GM12878 (cell line): ENCODE measurements at regions not wholly inside any gene's neighbourhood (a gene's known extent, or its start where the extent isn't known, plus 50 kb on each side); places are given as distances from the start of the nearest gene placed in this dataset.

Experiments used
- ATAC-seq: fragments of 200-7000 bp; cut with Tn5 transposase; 3 replicates; pipeline ENCODE4 v1.9.1; 2020; ENCODE audit warnings: mild to moderate bottlenecking, moderate library complexity
- BruUV-seq: library from RNA; stranded (reverse); fragments of 400-500 nt; replicated peaks from 2 replicates; lab custom pipeline; 2021; lab: Mats Ljungman, UMichigan
- CTCF ChIA-PET: fragments of 300-600 bp; sonication (Branson Sonifier 250); formaldehyde crosslinking; extraction: SDS; loops from one replicate; lab custom pipeline; 2021; ENCODE audit warnings: inconsistent platforms; lab: Yijun Ruan, JAX
- POLR2A ChIA-PET: fragments of 350-600 bp; formaldehyde crosslinking; extraction: SDS; loops from one replicate; lab custom pipeline; 2021; ENCODE audit warnings: inconsistent platforms; lab: Charles Lee
- RAD21 ChIA-PET: fragments of 300-600 bp; sonication (Branson Sonifier 250); formaldehyde crosslinking; loops from one replicate; lab custom pipeline; 2023; ENCODE audit warnings: antibody characterized with exemption; ENCODE audit not compliant: unreplicated experiment; lab: Charles Lee
- SMC1A ChIA-PET: fragments of 300-600 bp; sonication (Branson Sonifier 250); formaldehyde crosslinking; loops from one replicate; lab custom pipeline; 2023; ENCODE audit not compliant: unreplicated experiment, uncharacterized antibody; lab: Charles Lee
- DNase-seq: peaks from one replicate; pipeline ENCODE4 v3.0.0-alpha.2; 2011; ENCODE audit warnings: low read depth, low spot score
- FAIRE-seq: peaks from 3 replicates; lab custom pipeline; 2011; peaks lifted over from hg19 to GRCh38; lab: Jason Lieb, UNC
- H2AFZ ChIP-seq: 2 replicates; pipeline ENCODE4 v1.6.0; 2011; ENCODE audit warnings: low read depth, low read length, control low read depth; ENCODE audit not compliant: control insufficient read depth
- H3K27ac ChIP-seq: 2 replicates; pipeline ENCODE4 v1.5.1; 2011; ENCODE audit warnings: control low read depth; ENCODE audit not compliant: control insufficient read depth, insufficient read depth
- H3K27me3 ChIP-seq, 2 experiments: replicated peaks in 1 of 2; 2 replicates each; pipeline versions ENCODE4 v1.6.0 to v1.6.1; 2011; ENCODE audit warnings: low read length in 1 of 2; ENCODE audit not compliant: control insufficient read depth in 2 of 2, insufficient read depth in 2 of 2
- H3K36me3 ChIP-seq, 2 experiments: 2 replicates each; pipeline ENCODE4 v1.5.1; 2011; ENCODE audit warnings: low read length in 1 of 2; ENCODE audit not compliant: control insufficient read depth in 2 of 2, insufficient read depth in 2 of 2
- H3K4me1 ChIP-seq: 2 replicates; pipeline ENCODE4 v1.6.1; 2011; ENCODE audit warnings: mild to moderate bottlenecking, low read length, moderate library complexity, mixed read lengths; ENCODE audit not compliant: control insufficient read depth, insufficient read depth
- H3K4me2 ChIP-seq: 2 replicates; pipeline ENCODE4 v1.6.0; 2011; ENCODE audit warnings: control low read depth; ENCODE audit not compliant: control insufficient read depth, insufficient read depth
- H3K4me3 ChIP-seq: fragments of 200-600 bp; sonication (generic); 2 replicates; pipeline ENCODE4 v1.5.1; 2016
- H3K79me2 ChIP-seq: 2 replicates; pipeline ENCODE4 v1.6.0; 2011; ENCODE audit warnings: low read length; ENCODE audit not compliant: control insufficient read depth, insufficient read depth
- H3K9ac ChIP-seq: 2 replicates; pipeline ENCODE4 v1.8.0; 2011; ENCODE audit warnings: low read length, control low read depth, mixed read lengths; ENCODE audit not compliant: control insufficient read depth, insufficient read depth
- H3K9me3 ChIP-seq: replicated peaks from 3 replicates; pipeline ENCODE4 v1.5.1; 2011; ENCODE audit warnings: mild to moderate bottlenecking, low read length; ENCODE audit not compliant: control insufficient read depth, insufficient read depth
- H4K20me1 ChIP-seq: 2 replicates; pipeline ENCODE4 v1.6.0; 2011; ENCODE audit not compliant: control insufficient read depth, insufficient read depth
- CBX5 ChIP-seq: sonication (generic); IDR thresholded peaks from 2 replicates; pipeline ENCODE4 v1.6.1; 2016; ENCODE audit warnings: low read depth, moderate library complexity, mild to moderate bottlenecking, inconsistent platforms
- CREB1 ChIP-seq: IDR thresholded peaks from 2 replicates; pipeline ENCODE4 v1.6.1; 2012; ENCODE audit warnings: low read depth, mild to moderate bottlenecking, inconsistent platforms
- EED ChIP-seq: sonication (generic); IDR thresholded peaks from 2 replicates; pipeline ENCODE4 v1.6.1; 2016; ENCODE audit warnings: antibody characterized with exemption, low read depth
- FOXM1 ChIP-seq: IDR thresholded peaks from 2 replicates; pipeline ENCODE4 v1.6.1; 2012; ENCODE audit warnings: low read depth, mild to moderate bottlenecking, inconsistent platforms, low read length, moderate library complexity
- IKZF2 ChIP-seq, 2 experiments: fragments of 450-650 bp; IDR thresholded peaks; 2 replicates each; pipeline ENCODE4 v1.6.1; 2017; ENCODE audit warnings: mild to moderate bottlenecking in 2 of 2, moderate library complexity in 2 of 2
- MEF2A ChIP-seq: IDR thresholded peaks from 2 replicates; pipeline ENCODE4 v1.6.1; 2011; ENCODE audit warnings: low read depth, mild to moderate bottlenecking, low read length, moderate library complexity; ENCODE audit not compliant: insufficient read depth
- MEF2B ChIP-seq: fragments of 450-650 bp; IDR thresholded peaks from 2 replicates; pipeline ENCODE4 v1.6.1; 2018; ENCODE audit warnings: mild to moderate bottlenecking, moderate library complexity; ENCODE audit not compliant: partially characterized antibody, poor library complexity, severe bottlenecking
- NFIC ChIP-seq: IDR thresholded peaks from 2 replicates; pipeline ENCODE4 v1.6.1; 2012; ENCODE audit warnings: low read depth, mild to moderate bottlenecking, inconsistent platforms, low read length, moderate library complexity
- RB1 ChIP-seq: fragments of 450-650 bp; formaldehyde crosslinking; IDR thresholded peaks from 2 replicates; pipeline ENCODE4 v1.6.1; 2017; ENCODE audit warnings: mild to moderate bottlenecking, borderline replicate concordance
- RUNX3 ChIP-seq: IDR thresholded peaks from 2 replicates; pipeline ENCODE4 v1.6.1; 2012; ENCODE audit warnings: low read length, inconsistent platforms
- SMARCA5 ChIP-seq: fragments of 450-650 bp; IDR thresholded peaks from 2 replicates; pipeline ENCODE4 v1.6.1; 2017; ENCODE audit warnings: mild to moderate bottlenecking
- SMC3 ChIP-seq: IDR thresholded peaks from 2 replicates; pipeline ENCODE4 v1.6.1; 2011; ENCODE audit warnings: low read length, improper control_type of control experiment, borderline replicate concordance
- SREBF2 ChIP-seq: IDR thresholded peaks from 2 replicates; pipeline ENCODE4 v1.6.1; 2012; ENCODE audit warnings: mild to moderate bottlenecking, low read length
- STAT3 ChIP-seq: IDR thresholded peaks from 2 replicates; pipeline ENCODE4 v1.6.1; 2011; ENCODE audit warnings: low read depth, low read length, improper control_type of control experiment
- TBL1XR1 ChIP-seq: IDR thresholded peaks from 2 replicates; pipeline ENCODE4 v1.6.1; 2012; ENCODE audit warnings: low read depth, low read length, improper control_type of control experiment
- ZNF217 ChIP-seq: fragments of 450-650 bp; IDR thresholded peaks from 2 replicates; pipeline ENCODE4 v1.6.1; 2017; ENCODE audit warnings: antibody characterized with exemption, mild to moderate bottlenecking
- ZNF384 ChIP-seq: IDR thresholded peaks from 2 replicates; pipeline ENCODE4 v1.6.1; 2012; ENCODE audit warnings: low read depth, mild to moderate bottlenecking, low read length, improper control_type of control experiment, borderline replicate concordance
- WGBS: methylation state at CpG from one replicate; pipeline ENCODE4 v1.1.6; 2016; ENCODE audit warnings: low lambda C conversion rate; ENCODE audit not compliant: insufficient replicate concordance, insufficient coverage; ENCODE audit errors: missing lambda C conversion rate; 5-methylcytosine and 5-hydroxymethylcytosine counted together
- in situ Hi-C: fragments of 300-500 bp; cut with MboI; formaldehyde crosslinking; loops from 9 replicates; pipeline ENCODE4 v1.14.3; 2018; ENCODE audit warnings: mixed read lengths
- intact Hi-C: fragments of 100-400 bp; cut with micrococcal nuclease; formaldehyde crosslinking; loops from one replicate; pipeline ENCODE4 v1.14.2; 2022; ENCODE audit not compliant: unreplicated experiment
- TF ChIP-seq, protein P1 (sequence below): IDR thresholded peaks from 2 replicates; pipeline ENCODE4 v1.6.1; 2012; ENCODE audit warnings: low read length, inconsistent platforms
- TF ChIP-seq, protein P2 (sequence below): fragments of 450-650 bp; IDR thresholded peaks from 2 replicates; pipeline ENCODE4 v1.6.1; 2017; ENCODE audit warnings: low read depth, mild to moderate bottlenecking, moderate library complexity

- RAD21 ChIA-PET = interaction anchor here (0.6 to 2.1 kb wide), 2 partner anchors 26 to 93 kb away, joined by 3 to 9 read pairs; no protein-coding TSS in a partner anchor
- TF ChIP-seq IKZF2 (IDR thresholded peaks at IDR 0.05) = peak; percentile 27 to 29; a peak in 2 of 4 replicates
- TF ChIP-seq RUNX3 = peak; percentile 26; the same call in 1 of the 2 replicates
- peak; percentile 18; the same call in 1 of the 2 replicates for TF ChIP-seq ZNF217
- TF ChIP-seq MEF2B = peak; percentile 57
- no peak for TF ChIP-seq STAT3
- TF ChIP-seq SMC3 = no peak
- TF ChIP-seq RB1 = no peak
- no peak for TF ChIP-seq SMARCA5
- TF ChIP-seq, protein P1, sequence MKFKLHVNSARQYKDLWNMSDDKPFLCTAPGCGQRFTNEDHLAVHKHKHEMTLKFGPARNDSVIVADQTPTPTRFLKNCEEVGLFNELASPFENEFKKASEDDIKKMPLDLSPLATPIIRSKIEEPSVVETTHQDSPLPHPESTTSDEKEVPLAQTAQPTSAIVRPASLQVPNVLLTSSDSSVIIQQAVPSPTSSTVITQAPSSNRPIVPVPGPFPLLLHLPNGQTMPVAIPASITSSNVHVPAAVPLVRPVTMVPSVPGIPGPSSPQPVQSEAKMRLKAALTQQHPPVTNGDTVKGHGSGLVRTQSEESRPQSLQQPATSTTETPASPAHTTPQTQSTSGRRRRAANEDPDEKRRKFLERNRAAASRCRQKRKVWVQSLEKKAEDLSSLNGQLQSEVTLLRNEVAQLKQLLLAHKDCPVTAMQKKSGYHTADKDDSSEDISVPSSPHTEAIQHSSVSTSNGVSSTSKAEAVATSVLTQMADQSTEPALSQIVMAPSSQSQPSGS = peak; percentile 64
- peak; percentile 82 for TF ChIP-seq ZNF384
- TF ChIP-seq FOXM1 = peak; percentile 10; the same call in 1 of the 2 replicates
- TF ChIP-seq TBL1XR1 = 0 out of 2 replicates have a peak, but pooled peaks have one; percentile 25
- peak; percentile 83 for TF ChIP-seq MEF2A
- no peak for TF ChIP-seq SREBF2
- no peak for TF ChIP-seq EED
- TF ChIP-seq NFIC = peak; percentile 69; the same call in 1 of the 2 replicates
- no peak for TF ChIP-seq CREB1
- TF ChIP-seq CBX5 = peak; percentile 85; the same call in 1 of the 2 replicates
- TF ChIP-seq, protein P2, sequence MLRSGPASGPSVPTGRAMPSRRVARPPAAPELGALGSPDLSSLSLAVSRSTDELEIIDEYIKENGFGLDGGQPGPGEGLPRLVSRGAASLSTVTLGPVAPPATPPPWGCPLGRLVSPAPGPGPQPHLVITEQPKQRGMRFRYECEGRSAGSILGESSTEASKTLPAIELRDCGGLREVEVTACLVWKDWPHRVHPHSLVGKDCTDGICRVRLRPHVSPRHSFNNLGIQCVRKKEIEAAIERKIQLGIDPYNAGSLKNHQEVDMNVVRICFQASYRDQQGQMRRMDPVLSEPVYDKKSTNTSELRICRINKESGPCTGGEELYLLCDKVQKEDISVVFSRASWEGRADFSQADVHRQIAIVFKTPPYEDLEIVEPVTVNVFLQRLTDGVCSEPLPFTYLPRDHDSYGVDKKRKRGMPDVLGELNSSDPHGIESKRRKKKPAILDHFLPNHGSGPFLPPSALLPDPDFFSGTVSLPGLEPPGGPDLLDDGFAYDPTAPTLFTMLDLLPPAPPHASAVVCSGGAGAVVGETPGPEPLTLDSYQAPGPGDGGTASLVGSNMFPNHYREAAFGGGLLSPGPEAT = peak; percentile 53; the same call in 1 of the 2 replicates
These were observed 71.9 kb upstream of the RNU6-1 start for GRCh38 chr15:67911727-67912126.

More at GRCh38 chr15:67911727-67912126, 71.9 kb upstream of the RNU6-1 start:
- H2AFZ ChIP-seq = peak overlapping the region; percentile 35
- H4K20me1 ChIP-seq = no peaks in the 10 kb centered on the region
- peaks cover 6% of the 10 kb centered on the region for H3K4me1 ChIP-seq
- no peaks in the 10 kb centered on the region; a peak in 1 of 4 replicates for H3K36me3 ChIP-seq
- peak; percentile 30 for DNase-seq
- peak overlapping the region; percentile 11; the same call in 1 of the 2 replicates for H3K9ac ChIP-seq
- H3K4me2 ChIP-seq = peak overlapping the region; percentile 79
- peak overlapping the region; percentile 71 for H3K27ac ChIP-seq
- 0% methylated on average over 1 of the region's 1 CpG for WGBS
- in situ Hi-C loops = no loop called here
- intact Hi-C loops = loop anchor here (1.0 kb wide), 1 partner anchor 27 kb away; no protein-coding TSS in a partner anchor
- FAIRE-seq = no peak
- BruUV-seq = no TSS peak
- peaks cover 18% of the 10 kb centered on the region for H3K9me3 ChIP-seq
- no peaks in the 10 kb centered on the region for H3K27me3 ChIP-seq
- H3K4me3 ChIP-seq = no peak overlapping the region
- CTCF ChIA-PET = no interaction called here
- POLR2A ChIA-PET = interaction anchor here (1.2 kb wide), 1 partner anchor 26 kb away, joined by 4 read pairs; no protein-coding TSS in a partner anchor
- SMC1A ChIA-PET = interaction anchor here (0.8 to 1.8 kb wide), 4 partner anchors 10 to 35 kb away, joined by 3 to 8 read pairs (median 3); no protein-coding TSS in a partner anchor
- H3K79me2 ChIP-seq = no peaks in the 10 kb centered on the region
- peak; percentile 89 for ATAC-seq
